NCI-H1694 (cell line): ENCODE measurements at regions not wholly inside any gene's neighbourhood (a gene's known extent, or its start where the extent isn't known, plus 50 kb on each side); places are given as distances from the start of the nearest gene placed in this dataset.
A peak's percentile ranks its signal among the peaks of the same experiment; 100 is the strongest.

ENCODE experiments used
- DNase-seq: peaks from one replicate; lab custom pipeline; 2025; lab: John Stamatoyannopoulos, UW

DNA sequence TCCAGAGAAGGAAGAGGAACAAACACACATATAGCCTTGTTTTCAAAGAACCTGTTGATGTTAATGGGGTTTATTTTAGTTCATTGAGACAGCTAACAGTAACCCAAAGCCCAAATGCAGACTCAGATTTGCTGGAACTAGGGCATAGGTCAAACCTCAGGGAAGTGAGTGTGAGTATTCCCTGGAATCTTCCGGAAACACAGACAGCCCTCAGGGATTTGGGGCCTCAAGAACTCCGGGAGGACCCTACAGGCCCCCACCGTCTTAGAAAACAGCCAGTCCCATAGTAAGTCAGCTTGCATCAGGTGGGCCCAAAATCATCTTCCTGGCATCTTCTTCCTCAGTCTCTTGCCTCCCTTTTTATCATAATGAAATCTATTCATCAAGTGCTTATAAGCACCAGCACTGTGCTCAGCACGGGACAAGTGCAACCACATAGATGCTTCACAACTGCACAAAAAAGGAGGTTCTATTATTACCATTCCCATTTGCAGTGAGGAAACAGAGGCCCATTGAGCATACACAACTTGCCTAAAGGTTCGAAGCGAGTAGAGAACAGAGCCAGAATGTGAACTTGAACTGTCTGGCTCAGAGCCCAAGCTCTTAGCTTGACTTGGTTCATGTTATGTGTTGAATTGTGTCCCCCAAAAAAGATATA is 50.2 kb upstream of the BCL11A start:
- DNase-seq, result no peak

DNA sequence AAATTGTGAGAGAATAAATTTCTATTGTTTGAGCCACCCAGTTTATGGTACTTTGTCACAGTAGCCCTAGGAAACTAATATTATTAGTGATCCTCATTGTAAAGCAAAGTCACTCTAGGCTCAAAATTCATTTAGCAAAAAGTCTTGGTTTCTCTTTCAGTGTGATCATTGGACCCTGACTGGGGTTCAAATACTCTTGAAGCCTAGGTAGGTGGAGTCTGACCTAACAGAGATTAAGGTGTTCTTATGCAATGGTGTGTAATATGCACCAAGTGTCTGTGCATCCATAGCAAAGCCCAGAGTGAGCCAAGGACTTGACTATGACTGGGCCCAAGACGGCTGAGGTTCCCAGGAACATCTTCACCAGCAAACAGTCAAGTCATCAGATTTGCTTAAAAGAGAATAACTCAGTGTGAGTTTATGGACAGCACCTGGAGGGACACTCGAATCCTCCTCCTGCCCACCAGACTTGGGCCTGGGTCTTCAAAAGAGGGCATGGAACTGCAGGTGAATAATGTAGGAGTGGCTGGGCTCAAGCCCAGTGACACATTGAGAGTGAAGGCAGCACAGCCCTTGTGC is 51.1 kb upstream of the BCL11A start:
- DNase-seq, result no peak

DNA sequence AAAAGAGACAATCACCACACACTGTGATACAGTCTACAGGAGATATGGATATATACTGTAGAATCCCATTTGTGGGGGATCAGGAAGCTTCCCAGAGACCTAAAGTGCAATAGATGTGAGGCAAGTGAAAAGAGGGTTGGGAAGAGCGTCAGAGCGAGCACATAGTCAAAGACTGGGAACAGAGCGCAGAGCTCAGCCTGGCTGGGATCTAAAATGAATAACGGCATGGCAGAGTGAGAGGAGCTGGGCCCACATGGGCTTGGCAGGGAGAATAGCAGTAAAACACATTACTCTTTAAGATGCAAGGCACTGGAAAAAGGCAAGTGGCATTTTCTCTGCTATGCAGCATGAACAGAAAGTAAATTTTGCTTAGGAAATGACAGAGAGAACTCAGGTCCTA is 52.4 kb upstream of the BCL11A start:
- no peak for DNase-seq

DNA sequence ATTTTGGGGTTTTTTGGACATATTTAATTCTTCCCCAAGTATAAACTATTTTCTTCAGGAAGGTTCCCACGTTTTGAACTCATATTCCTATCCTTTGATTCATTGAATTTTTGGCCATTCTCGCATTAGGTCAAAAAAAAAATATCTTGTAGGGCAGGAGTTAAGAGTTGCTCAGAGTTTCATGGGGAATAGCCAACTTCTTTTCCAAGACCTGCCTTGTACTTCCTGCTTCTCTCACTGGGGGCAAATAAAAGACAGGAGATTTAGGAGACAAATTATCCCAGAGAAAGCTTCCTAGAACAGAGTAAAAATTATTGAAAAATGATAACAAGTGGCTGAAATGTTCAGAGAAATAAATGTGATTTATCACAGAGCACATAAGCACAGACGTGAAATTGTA is 55.2 kb upstream of the BCL11A start:
- no peak for DNase-seq

DNA sequence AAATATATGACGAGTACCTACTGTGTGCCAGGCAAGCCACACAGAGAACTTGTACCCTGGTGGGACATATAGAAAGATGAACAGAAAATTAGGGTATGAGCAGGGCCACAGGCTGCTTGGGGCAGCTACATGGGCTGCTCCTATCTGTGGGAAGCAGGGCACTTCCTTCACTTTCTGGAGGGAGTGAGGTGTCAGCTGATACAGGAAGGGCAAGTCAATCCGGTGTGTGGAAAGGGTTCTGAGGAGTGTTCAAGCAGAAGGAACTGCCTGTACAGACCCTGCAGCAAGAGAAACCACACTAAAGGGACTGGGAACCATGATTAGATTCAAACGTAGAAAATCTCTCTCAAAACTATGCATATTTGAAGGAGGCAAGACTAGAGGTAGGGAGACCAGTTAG is 58.6 kb upstream of the BCL11A start:
- DNase-seq, result no peak

DNA sequence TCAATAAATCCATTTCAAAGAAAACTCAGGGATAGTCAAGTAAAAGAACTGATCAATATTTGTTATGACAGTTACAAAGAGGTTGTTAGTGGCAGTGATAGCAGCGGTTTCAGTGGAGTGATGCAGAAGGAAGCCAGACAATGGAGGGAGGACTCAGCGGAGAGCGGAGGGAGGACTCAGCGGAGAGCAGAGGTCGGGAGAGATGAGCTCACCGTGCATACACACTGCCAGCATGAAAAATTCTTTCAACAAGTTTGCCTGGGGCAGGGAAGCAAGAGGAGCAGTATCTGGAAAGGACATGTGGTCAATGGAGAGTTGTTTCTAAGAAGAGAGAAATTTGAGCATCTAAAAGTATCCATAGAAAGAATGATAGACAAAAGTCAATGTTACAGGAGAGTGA is 60.9 kb upstream of the BCL11A start:
- no peak for DNase-seq

DNA sequence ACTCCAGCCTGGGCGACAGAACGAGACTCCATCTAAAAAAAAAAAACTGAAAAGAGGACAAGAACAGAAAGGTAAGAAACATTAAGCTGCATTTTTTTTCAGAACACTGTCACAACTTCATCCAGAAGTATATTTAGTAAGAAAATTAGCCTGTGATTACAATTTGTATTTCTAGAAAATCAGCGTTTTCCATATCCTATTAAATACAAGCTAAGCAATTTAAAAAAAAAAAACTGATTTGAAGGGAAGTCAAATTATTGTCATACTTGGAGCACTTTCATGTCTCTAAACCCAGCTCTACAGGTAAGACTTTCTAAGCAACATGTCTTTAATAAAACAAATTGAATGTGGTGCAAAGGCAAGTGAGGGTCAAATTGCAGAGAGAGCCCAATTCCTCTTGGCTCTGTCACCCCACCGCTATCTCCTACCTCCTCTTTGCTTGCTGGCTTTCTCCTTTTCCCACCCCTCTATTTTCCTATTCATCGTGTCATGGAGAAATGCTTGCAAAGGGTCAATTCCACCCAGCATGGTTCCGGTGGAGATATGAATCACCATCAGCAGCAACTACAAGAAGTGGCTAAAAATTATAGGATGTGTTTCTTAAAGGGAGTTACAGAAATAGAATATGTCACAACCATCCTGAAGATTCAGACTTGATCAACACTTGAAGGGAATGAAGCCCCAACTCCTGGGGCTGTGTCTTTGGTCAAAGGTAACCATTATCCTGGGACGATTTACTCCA is 68.4 kb upstream of the BCL11A start:
- no peak for DNase-seq

DNA sequence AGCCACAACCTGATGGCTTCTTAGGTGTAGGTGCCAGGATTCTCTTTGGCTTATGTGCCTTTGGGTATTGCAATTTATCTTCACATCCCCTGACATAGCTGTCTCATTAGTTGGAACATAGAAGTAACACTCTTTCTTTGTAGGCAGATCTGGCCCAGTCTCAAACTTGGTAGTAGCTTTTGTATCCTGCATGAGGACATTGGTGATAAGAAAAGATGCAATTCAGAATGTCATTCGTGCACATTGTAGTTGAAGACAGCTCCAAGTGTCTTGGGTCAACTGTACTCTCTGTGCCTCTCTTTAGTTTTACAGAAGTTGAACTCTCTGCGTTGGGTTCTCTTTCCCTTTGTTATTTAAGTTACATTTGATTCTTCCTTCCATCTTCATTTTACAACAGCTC is 69.6 kb upstream of the BCL11A start:
- DNase-seq, result no peak

DNA sequence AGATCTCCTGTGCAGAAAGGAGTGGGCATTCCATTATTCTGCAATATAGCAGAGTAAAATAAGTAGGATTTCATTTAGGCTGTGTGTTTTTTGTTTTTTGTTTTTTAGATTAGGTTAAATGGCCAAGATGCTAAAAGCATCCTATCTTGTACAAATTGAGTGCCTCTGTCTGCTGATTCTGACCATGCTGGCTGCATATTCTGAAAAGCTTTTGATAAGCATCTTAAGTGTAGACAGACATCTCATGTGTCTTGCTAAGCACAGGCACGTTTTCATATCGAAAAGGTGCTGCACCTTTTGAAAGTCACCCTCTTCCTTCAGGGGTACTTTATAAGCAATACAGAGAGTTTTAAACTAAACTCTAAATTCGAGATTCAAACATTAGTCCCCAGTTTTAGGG is 74.0 kb upstream of the BCL11A start:
- no peak for DNase-seq

DNA sequence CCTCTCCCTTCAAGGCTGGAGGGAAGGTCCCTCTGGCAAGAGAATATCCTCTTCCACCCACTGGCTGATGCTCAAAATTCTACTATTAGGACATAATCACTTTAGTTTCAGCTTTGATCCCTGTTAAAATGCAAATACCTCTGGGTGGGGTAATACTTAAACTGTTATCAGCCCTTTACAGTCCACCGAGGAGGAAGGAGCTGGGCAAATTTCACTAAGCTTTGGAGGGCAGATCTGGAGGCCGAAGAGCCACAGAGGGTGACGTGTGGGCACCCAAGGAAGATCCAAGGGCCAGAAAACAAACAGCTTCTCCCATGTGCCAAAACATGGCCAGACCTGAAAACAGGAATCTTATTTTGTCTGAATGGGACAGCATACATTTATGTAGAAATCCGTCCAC is 74.6 kb upstream of the BCL11A start:
- no peak for DNase-seq

DNA sequence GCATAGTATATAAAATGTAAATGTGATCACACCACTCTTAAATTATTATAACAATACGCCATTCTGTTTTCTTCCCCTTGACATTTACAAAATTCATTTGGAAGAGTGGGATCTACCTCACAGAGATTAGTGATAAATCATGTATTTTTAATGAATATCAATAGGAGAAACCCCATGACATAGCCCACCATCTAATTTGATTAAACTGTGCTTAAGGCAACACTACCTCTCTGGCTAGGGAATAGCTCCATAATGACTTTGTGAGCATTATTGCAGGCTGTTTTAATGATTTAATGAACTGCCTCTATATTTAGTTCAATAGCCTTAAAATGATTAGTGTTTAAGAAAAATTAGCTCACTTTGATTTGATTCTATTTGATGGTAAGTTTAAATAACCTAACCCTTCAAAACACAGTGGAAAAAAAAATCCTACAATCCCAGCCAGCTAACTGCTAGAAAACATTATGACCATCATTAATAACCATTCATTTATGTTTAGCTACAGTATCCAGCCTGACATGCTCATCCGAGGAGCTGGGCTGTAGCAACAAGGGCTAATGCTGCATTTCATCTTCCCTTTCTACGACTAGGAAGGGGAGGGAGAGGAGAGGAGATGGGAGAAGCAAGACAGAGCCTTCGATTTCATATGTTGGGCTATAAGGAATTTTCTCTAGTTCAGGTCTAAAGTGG is 75.3 kb upstream of the BCL11A start:
- no peak for DNase-seq

DNA sequence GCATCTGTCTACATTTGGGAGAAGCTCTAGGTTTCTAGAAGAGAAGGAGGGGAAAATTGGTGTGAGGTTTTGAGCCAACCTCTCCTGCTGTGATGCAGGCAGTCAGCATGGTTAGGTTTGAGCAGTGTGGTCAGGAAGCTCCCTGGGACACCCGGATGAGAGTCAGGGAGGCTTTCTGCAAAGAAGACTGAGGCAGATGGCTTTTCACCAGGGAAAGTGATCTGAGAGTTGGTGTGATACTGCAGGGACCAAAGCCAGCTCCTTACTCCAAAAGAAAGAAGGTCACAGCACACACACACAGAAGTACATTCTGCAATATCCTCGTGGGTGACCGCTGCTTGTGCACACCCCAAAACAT is 75.8 kb upstream of the BCL11A start:
- DNase-seq, result no peak

DNA sequence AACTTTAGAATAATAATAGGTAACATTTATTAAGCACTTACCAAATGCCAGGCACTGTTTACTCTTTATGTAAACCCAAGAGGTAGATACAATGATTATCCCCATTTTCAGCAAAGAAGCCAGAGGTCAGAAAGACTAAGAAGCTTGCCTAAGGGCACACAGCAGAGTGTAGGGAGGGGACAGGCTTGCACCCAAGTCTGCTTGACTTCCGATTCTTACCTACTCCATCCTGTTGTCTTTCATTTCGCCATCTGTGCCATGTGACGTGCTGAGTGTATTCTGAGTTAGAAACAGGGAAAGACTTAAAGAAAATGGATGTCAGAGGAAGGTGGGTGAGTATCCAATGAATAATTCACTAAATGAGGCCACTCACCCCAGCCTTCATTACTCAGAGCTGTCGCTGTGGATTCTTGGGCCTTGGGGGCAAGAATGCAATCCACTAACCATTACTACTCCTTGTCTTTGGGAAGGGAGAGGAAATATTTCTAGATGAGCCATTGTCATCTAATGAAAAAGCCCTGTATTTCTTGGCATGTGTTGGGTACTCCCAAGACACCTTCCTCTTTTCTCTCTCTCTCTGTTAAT is 76.4 kb upstream of the BCL11A start:
- no peak for DNase-seq

DNA sequence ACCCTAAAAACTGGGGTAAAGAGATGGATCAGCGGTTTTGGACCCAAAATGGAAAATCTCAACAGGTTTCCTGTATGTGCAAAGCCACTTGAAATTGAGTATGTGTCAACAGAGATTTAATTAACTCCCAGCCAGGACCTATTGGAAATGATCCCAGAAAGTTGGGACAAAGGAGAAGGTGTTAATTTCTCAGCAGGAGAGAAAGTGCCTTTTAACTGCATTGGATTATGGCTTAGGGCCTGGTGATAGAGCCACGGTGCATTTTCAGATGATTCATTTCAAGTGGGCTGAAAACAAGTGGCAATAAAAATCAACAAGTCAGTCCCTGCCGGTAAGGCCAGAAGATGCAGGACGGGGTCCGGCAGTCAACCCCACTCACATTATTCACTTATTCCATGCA is 80.2 kb upstream of the BCL11A start:
- DNase-seq, result no peak

DNA sequence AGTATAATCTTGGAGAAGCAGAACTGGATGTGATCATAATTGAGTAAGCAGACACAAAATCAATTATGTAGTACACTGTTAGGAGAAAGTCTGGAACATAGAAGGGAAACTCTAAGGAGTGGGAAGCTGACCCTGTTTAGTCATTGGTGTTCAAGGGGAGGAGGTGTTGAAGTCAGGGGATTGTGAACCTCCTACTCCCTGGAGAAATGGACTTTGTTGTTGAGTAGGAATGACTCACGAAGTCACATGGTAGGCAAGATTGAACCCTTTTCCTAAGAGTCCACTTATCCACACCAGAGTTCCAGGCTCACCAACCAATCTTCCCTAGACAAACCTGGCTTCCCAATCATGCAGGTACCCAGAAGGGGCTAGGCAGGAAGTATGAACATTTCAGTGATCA is 81.0 kb upstream of the BCL11A start:
- DNase-seq, result no peak

DNA sequence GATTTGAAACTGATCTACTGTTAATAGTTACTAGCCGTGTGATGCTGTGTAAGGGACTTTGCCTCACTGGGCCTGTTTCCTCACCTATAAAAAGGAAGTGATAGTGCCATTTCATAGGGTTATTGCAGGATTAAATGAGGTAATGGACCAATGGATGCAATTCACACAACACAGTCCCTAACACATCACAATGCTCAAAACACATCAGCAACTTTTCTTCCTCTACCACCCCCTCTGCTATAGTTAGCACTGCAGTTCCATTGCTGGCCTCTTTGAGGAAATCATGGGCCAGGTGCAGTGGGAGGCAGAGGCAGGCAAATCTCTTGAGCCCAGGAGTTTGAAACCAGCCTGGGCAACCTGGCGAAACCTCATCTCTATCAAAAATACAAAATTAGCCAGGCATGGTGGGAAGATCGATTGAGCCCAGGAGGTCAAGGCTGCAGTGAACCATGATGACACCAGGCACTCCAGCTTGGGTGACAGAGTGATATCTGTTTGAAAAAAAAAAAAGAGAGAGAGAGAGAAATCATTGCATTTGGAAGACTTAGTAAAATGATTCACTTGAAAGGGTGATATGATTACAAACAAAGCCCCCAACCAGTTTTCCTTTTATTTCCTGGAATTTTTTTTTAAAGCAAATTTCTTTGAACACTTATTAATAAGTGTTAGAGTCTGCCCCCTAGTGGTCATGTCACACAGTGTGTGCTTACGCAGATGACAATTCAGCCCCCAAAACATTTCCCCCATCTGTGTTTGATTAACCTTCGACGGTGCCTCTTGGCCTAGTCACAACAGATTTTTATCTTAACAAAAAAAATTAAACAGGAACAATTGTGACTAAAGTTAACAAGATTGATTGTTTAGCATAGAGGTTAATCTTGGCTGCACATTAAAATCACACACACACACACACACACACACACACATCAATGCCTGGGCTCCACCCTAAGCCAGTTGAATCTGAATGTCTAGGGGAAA is 88.6 kb upstream of the BCL11A start:
- DNase-seq, result peak; percentile 52

DNA sequence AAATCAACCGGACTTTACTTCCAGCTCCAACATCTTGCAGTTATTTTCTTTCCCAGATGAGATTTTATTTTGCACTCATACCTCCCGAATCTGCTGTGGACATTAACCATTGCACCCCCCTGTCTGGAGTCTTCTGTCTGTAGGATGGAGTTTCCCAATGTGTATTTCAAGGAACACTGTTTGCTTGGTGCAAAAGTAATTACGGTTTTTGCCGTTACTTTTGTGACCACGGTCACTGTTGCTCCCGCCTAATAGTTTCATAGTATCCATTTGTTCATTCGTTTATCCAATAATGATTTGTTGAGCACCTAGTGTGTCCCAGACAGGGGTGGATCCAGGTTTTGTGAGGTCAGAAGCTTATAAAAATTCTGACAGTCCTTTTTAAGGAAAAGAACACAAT is 90.3 kb upstream of the BCL11A start:
- no peak for DNase-seq

DNA sequence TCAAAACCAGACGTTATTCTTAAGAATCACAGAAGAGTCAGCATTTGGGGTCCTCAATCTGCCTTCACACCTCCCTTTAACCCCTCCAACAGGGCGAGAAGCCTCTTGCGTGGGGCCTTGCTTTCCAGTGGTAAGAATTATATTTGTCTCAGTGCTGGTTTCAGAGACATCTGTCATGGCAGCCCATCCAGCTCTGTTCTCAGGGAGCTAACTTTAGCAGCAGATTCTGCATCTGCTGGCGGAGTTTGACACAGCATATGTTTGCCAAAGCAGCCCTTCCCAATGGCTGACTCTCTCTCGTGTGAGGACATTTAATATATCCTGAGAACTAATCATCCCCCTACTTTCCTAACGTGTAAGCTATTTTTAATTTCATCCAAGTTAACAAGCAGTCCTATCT is 91.5 kb upstream of the BCL11A start:
- peak; percentile 78 for DNase-seq

DNA sequence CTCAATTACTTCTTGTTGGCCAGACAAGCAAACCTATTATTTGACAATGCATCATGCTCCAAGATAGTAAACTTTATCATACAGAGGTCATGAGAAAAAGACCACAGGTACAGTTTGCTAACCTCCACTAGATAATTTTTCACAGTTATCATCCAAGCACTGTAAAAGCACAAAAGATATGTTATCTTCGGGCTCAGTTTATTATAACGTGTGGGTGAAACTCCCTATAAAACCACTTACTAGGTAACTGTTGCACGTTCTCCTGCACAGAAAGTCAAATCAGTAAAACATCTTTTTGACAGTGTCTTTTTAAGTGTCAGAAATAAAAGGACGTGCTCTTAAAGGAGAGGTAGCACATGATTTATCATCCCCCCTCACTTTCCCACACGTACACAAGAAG is 94.7 kb upstream of the BCL11A start:
- no peak for DNase-seq

DNA sequence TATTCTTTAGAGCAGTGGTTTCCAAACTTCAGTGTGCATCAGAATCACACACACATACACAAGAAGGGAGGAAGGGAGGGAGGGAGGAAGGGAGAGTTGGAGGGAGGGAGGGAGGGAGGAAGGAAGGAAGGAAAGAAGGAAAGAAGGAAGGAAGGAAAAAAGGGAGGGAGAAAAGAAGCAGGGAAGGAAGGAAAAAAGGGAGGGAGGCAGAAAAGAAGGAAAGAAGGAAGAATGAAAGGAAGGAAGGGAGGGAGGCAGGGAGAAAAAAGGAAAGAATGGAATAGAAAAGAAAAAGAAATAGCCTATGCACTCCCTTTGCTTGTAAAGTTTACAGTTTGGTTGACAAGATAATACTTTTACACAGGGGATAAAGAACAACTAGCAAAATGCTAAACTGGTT is 96.3 kb upstream of the BCL11A start:
- no peak for DNase-seq

DNA sequence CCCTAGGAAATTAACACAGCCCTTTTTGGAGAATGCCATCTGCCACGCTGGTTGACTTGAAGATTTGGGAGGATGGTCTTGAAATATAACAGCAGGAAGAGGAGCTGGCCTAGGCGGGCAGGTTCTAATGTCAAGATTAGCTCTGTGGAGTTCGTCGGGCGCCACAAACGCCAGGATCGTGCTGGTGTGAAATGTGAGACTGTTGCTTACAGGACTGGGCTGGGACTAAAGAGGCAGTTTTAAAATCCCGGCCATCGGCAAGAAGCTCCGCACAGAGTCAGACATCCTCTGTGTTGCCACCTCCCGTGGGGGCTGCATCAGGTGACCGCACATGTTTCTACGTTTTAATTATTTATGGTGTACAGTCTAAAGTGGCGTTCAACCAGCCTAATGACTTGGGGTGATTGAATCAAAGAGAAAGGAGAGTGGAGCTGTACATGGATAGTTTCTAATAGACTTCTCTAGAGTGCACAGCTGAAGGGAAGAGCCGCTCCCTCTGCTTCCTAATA is 99.4 kb upstream of the BCL11A start:
- no peak for DNase-seq
